IMR-90 (cell line): ENCODE measurements at regions not wholly inside any gene's neighbourhood (a gene's known extent, or its start where the extent isn't known, plus 50 kb on each side); places are given as distances from the start of the nearest gene placed in this dataset.

Experiments
- ATAC-seq: fragments of 200-7000 bp; cut with Tn5 transposase; 2 replicates; pipeline ENCODE4 v1.9.1; 2020; ENCODE audit warnings: low read depth, mild to moderate bottlenecking, moderate library complexity
- BruUV-seq: library from RNA; stranded (reverse); fragments of 400-500 nt; replicated peaks from 2 replicates; lab custom pipeline; 2021; lab: Mats Ljungman, UMichigan
- CTCF ChIA-PET: fragments of 300-600 bp; formaldehyde crosslinking; extraction: SDS; loops from one replicate; lab custom pipeline; 2021; ENCODE audit warnings: antibody characterized with exemption; lab: Yijun Ruan, JAX
- POLR2A ChIA-PET: fragments of 300-600 bp; sonication (Branson Sonifier 250); formaldehyde crosslinking; loops from one replicate; lab custom pipeline; 2022; ENCODE audit warnings: antibody characterized with exemption; ENCODE audit not compliant: unreplicated experiment; lab: Charles Lee
- DNase-seq: peaks from one replicate; pipeline ENCODE4 v3.0.0; 2013
- H2AFZ ChIP-seq: replicated peaks from 2 replicates; pipeline ENCODE3; 2013; ENCODE audit warnings: low read length, mild to moderate bottlenecking; ENCODE audit not compliant: poor library complexity
- H2AK5ac ChIP-seq: 2 replicates; pipeline ENCODE4 v1.6.1; 2013; ENCODE audit warnings: low read depth, low read length, inconsistent platforms
- H2AK9ac ChIP-seq: replicated peaks from 2 replicates; pipeline ENCODE3; 2013; ENCODE audit warnings: mild to moderate bottlenecking, low read depth, low read length, moderate library complexity; ENCODE audit not compliant: poor library complexity
- H2BK120ac ChIP-seq: 2 replicates; pipeline ENCODE4 v1.6.1; 2013; ENCODE audit warnings: low read depth, low read length, inconsistent platforms
- H2BK15ac ChIP-seq: 3 replicates; pipeline ENCODE4 v1.6.1; 2013; ENCODE audit warnings: low read depth, low read length, inconsistent platforms
- H2BK20ac ChIP-seq: 2 replicates; pipeline ENCODE4 v1.6.1; 2013; ENCODE audit warnings: low read depth, mild to moderate bottlenecking, inconsistent platforms, low read length, moderate library complexity
- H2BK5ac ChIP-seq: 2 replicates; pipeline ENCODE4 v1.6.1; 2013; ENCODE audit warnings: mild to moderate bottlenecking, low read depth, low read length, inconsistent platforms; ENCODE audit not compliant: poor library complexity, severe bottlenecking
- H3K14ac ChIP-seq: replicated peaks from 2 replicates; pipeline ENCODE4 v1.6.1; 2013; ENCODE audit warnings: low read depth, low read length, inconsistent platforms
- H3K18ac ChIP-seq: 2 replicates; pipeline ENCODE4 v1.6.1; 2013; ENCODE audit warnings: low read depth, low read length, control low read depth
- H3K23ac ChIP-seq: 2 replicates; pipeline ENCODE4 v1.6.1; 2013; ENCODE audit warnings: low read depth, low read length, inconsistent platforms
- H3K27ac ChIP-seq: 2 replicates; pipeline ENCODE4 v1.5.1; 2013; ENCODE audit warnings: mild to moderate bottlenecking, control low read depth, low read length; ENCODE audit not compliant: insufficient read depth
- H3K27me3 ChIP-seq: 2 replicates; pipeline ENCODE4 v1.6.1; 2013; ENCODE audit warnings: low read length; ENCODE audit not compliant: control insufficient read depth, insufficient read depth
- H3K36me3 ChIP-seq: 2 replicates; pipeline ENCODE4 v1.6.1; 2013; ENCODE audit warnings: low read length, mixed read lengths; ENCODE audit not compliant: control insufficient read depth, insufficient read depth
- H3K4ac ChIP-seq: 2 replicates; pipeline ENCODE4 v1.6.1; 2013; ENCODE audit warnings: low read depth, low read length, inconsistent platforms
- H3K4me1 ChIP-seq: 2 replicates; pipeline ENCODE4 v1.6.1; 2013; ENCODE audit warnings: low read length, mixed read lengths; ENCODE audit not compliant: control insufficient read depth, insufficient read depth
- H3K4me2 ChIP-seq: 2 replicates; pipeline ENCODE4 v1.6.1; 2013; ENCODE audit warnings: low read depth, mild to moderate bottlenecking, control low read depth, low read length, moderate library complexity
- H3K4me3 ChIP-seq: 2 replicates; pipeline ENCODE4 v1.5.1; 2013; ENCODE audit warnings: low read depth, mild to moderate bottlenecking, control low read depth, low read length, moderate library complexity; ENCODE audit not compliant: insufficient read depth
- H3K56ac ChIP-seq: 2 replicates; pipeline ENCODE4 v1.6.1; 2013; ENCODE audit warnings: low read length, inconsistent platforms; ENCODE audit not compliant: insufficient read depth; ENCODE audit errors: extremely low read depth
- H3K79me1 ChIP-seq, 2 experiments: 2 replicates each; pipeline ENCODE4 v1.6.1; 2013; ENCODE audit warnings: low read length in 2 of 2, inconsistent platforms in 1 of 2, low read depth in 1 of 2
- H3K9ac ChIP-seq: 2 replicates; pipeline ENCODE4 v1.6.1; 2013; ENCODE audit warnings: low read depth, low read length, control low read depth
- H3K9me1 ChIP-seq: 2 replicates; pipeline ENCODE4 v1.6.1; 2013; ENCODE audit warnings: low read length, inconsistent platforms; ENCODE audit not compliant: insufficient read depth
- H3K9me3 ChIP-seq: 2 replicates; pipeline ENCODE4 v1.6.1; 2013; ENCODE audit warnings: low read length; ENCODE audit not compliant: control insufficient read depth, insufficient read depth
- H4K20me1 ChIP-seq: 2 replicates; pipeline ENCODE4 v1.6.1; 2013; ENCODE audit warnings: low read length, inconsistent platforms; ENCODE audit not compliant: insufficient read depth
- H4K5ac ChIP-seq: 2 replicates; pipeline ENCODE4 v1.6.1; 2013; ENCODE audit warnings: mild to moderate bottlenecking, low read depth, low read length, control low read depth
- H4K8ac ChIP-seq, 2 experiments: 2 replicates each; pipeline ENCODE4 v1.6.1; 2013; ENCODE audit warnings: low read depth in 2 of 2, low read length in 2 of 2, control low read depth in 1 of 2, inconsistent platforms in 1 of 2
- H4K91ac ChIP-seq: 2 replicates; pipeline ENCODE4 v1.6.1; 2013; ENCODE audit warnings: low read depth, low read length, inconsistent platforms; ENCODE audit not compliant: insufficient read depth
- BHLHE40 ChIP-seq: fragments of 150-350 bp; IDR thresholded peaks from 2 replicates; pipeline ENCODE4 v1.6.1; 2016; ENCODE audit warnings: mild to moderate bottlenecking, low read depth, low read length
- CEBPB ChIP-seq: IDR thresholded peaks from 2 replicates; pipeline ENCODE4 v1.6.1; 2012; ENCODE audit warnings: low read depth, low read length, improper control_type of control experiment
- CHD1 ChIP-seq: IDR thresholded peaks from 2 replicates; pipeline ENCODE4 v1.6.1; 2012; ENCODE audit warnings: low read depth, low read length, improper control_type of control experiment
- MAFK ChIP-seq: IDR thresholded peaks from 2 replicates; pipeline ENCODE4 v1.6.1; 2012; ENCODE audit warnings: low read depth, low read length, improper control_type of control experiment
- MXI1 ChIP-seq: IDR thresholded peaks from 2 replicates; pipeline ENCODE4 v1.6.1; 2012; ENCODE audit warnings: low read depth, mild to moderate bottlenecking, low read length, moderate library complexity, borderline replicate concordance
- POLR2A ChIP-seq: IDR thresholded peaks from 2 replicates; pipeline ENCODE4 v1.6.1; 2012; ENCODE audit warnings: mild to moderate bottlenecking, low read depth, low read length
- RAD21 ChIP-seq: IDR thresholded peaks from 2 replicates; pipeline ENCODE4 v1.6.1; 2012; ENCODE audit warnings: low read length, improper control_type of control experiment
- RCOR1 ChIP-seq: IDR thresholded peaks from 2 replicates; pipeline ENCODE4 v1.6.1; 2012; ENCODE audit warnings: mild to moderate bottlenecking, low read length, improper control_type of control experiment; ENCODE audit not compliant: insufficient replicate concordance
- RFX5 ChIP-seq: IDR thresholded peaks from 2 replicates; pipeline ENCODE4 v1.8.0; 2012; ENCODE audit warnings: low read depth, mild to moderate bottlenecking, low read length, moderate library complexity
- SMC3 ChIP-seq: fragments of 150-350 bp; IDR thresholded peaks from 2 replicates; pipeline ENCODE4 v1.6.1; 2016; ENCODE audit warnings: low read depth, mild to moderate bottlenecking, antibody characterized with exemption, low read length, moderate library complexity
- USF2 ChIP-seq: fragments of 150-350 bp; IDR thresholded peaks from 2 replicates; pipeline ENCODE4 v1.6.1; 2017; ENCODE audit warnings: mild to moderate bottlenecking, antibody characterized with exemption, low read length, low read depth
- WGBS, 2 experiments: methylation state at CpG; one replicate each; pipeline versions ENCODE4 v1.1.5 to v1.1.7; 2013; ENCODE audit warnings: missing lambda C conversion rate in 2 of 2; ENCODE audit not compliant: insufficient read length in 1 of 2; ENCODE audit errors: extremely low coverage in 2 of 2; 5-methylcytosine and 5-hydroxymethylcytosine counted together
- dilution Hi-C: fragments of 300-500 bp; cut with HindIII; formaldehyde crosslinking; loops from one replicate; pipeline ENCODE4 v1.14.3; 2018; ENCODE audit warnings: low sequenced_read_pairs; ENCODE audit not compliant: unreplicated experiment
- in situ Hi-C: fragments of 300-500 bp; cut with MboI; formaldehyde crosslinking; loops from 3 replicates; pipeline ENCODE4 v1.14.3; 2019; ENCODE audit warnings: low sequenced_read_pairs, inconsistent platforms, mixed read lengths
- intact Hi-C: fragments of 100-400 bp; cut with micrococcal nuclease; formaldehyde crosslinking; loops from 2 replicates; pipeline ENCODE4 v1.10.0; 2022
- TF ChIP-seq, protein P1 (sequence below): fragments of 150-350 bp; IDR thresholded peaks from 2 replicates; pipeline ENCODE4 v1.6.1; 2016; ENCODE audit warnings: low read depth, mild to moderate bottlenecking, low read length, moderate library complexity, borderline replicate concordance
- TF ChIP-seq, protein P2 (sequence below): conservative IDR thresholded peaks from 2 replicates; pipeline ENCODE4 v1.5.1; 2012; ENCODE audit warnings: mild to moderate bottlenecking, low read depth, low read length, improper control_type of control experiment

- no peaks in the 10 kb centered on the region for H3K79me1 ChIP-seq
- intact Hi-C loops (no loop called here), dilution Hi-C loops (no loop called here), in situ Hi-C loops (no loop called here)
- no peaks in the 10 kb centered on the region for H3K36me3 ChIP-seq
- peaks cover 2% of the 10 kb centered on the region for H3K4me1 ChIP-seq
- no peak overlapping the region for H3K27ac ChIP-seq
- no peak overlapping the region for H4K91ac ChIP-seq
- H3K4me3 ChIP-seq, result no peak overlapping the region
- no peaks in the 10 kb centered on the region for H4K20me1 ChIP-seq
- no CpG with 5 or more reads among the region's 3 CpGs for WGBS, 2 experiments
- no peak overlapping the region for H3K23ac ChIP-seq
- no peak overlapping the region for H2BK15ac ChIP-seq
- TF ChIP-seq BHLHE40, result no peak
- TF ChIP-seq MAFK, result no peak
- TF ChIP-seq RFX5, result no peak
- TF ChIP-seq, protein P1, sequence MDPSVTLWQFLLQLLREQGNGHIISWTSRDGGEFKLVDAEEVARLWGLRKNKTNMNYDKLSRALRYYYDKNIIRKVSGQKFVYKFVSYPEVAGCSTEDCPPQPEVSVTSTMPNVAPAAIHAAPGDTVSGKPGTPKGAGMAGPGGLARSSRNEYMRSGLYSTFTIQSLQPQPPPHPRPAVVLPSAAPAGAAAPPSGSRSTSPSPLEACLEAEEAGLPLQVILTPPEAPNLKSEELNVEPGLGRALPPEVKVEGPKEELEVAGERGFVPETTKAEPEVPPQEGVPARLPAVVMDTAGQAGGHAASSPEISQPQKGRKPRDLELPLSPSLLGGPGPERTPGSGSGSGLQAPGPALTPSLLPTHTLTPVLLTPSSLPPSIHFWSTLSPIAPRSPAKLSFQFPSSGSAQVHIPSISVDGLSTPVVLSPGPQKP, result no peak
- TF ChIP-seq USF2, result no peak
- TF ChIP-seq RCOR1, result no peak
- no peak for TF ChIP-seq MXI1
- TF ChIP-seq, protein P2, sequence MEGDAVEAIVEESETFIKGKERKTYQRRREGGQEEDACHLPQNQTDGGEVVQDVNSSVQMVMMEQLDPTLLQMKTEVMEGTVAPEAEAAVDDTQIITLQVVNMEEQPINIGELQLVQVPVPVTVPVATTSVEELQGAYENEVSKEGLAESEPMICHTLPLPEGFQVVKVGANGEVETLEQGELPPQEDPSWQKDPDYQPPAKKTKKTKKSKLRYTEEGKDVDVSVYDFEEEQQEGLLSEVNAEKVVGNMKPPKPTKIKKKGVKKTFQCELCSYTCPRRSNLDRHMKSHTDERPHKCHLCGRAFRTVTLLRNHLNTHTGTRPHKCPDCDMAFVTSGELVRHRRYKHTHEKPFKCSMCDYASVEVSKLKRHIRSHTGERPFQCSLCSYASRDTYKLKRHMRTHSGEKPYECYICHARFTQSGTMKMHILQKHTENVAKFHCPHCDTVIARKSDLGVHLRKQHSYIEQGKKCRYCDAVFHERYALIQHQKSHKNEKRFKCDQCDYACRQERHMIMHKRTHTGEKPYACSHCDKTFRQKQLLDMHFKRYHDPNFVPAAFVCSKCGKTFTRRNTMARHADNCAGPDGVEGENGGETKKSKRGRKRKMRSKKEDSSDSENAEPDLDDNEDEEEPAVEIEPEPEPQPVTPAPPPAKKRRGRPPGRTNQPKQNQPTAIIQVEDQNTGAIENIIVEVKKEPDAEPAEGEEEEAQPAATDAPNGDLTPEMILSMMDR, result no peak
- no peak for TF ChIP-seq CHD1
- TF ChIP-seq CEBPB, result no peak
- TF ChIP-seq POLR2A, result no peak
- no peak for TF ChIP-seq RAD21
- TF ChIP-seq SMC3, result no peak
- H3K9ac ChIP-seq, result no peak overlapping the region
- H2BK5ac ChIP-seq, result no peak overlapping the region
- no peaks in the 10 kb centered on the region for H3K27me3 ChIP-seq
- H2AFZ ChIP-seq, result no peak overlapping the region
- H4K8ac ChIP-seq, result no peak overlapping the region
- BruUV-seq, result no TSS peak
- H2AK5ac ChIP-seq, result no peak overlapping the region
- no peak overlapping the region for H4K5ac ChIP-seq
- H2AK9ac ChIP-seq, result no peak overlapping the region
- H3K56ac ChIP-seq, result no peak overlapping the region
- no peak overlapping the region for H3K4ac ChIP-seq
- no peak overlapping the region for H2BK20ac ChIP-seq
- POLR2A ChIA-PET, result no interaction called here
- H3K4me2 ChIP-seq, result no peak overlapping the region
- no peak overlapping the region for H3K18ac ChIP-seq
- CTCF ChIA-PET, result no interaction called here
- H3K14ac ChIP-seq, result no peak overlapping the region
- H3K9me3 ChIP-seq, result no peaks in the 10 kb centered on the region
- no peak overlapping the region for H2BK120ac ChIP-seq
- H3K9me1 ChIP-seq, result no peaks in the 10 kb centered on the region
- no peak for DNase-seq
- no peak for ATAC-seq
Measured at GRCh38 chr2:195596840-195597239, 60.2 kb upstream of the SLC39A10 start.
